ENCODE measurements at regions not wholly inside any gene's neighbourhood (a gene's known extent, or its start where the extent isn't known, plus 50 kb on each side); places are given as distances from the start of the nearest gene placed in this dataset.

- TF ChIP-seq, protein P1, sequence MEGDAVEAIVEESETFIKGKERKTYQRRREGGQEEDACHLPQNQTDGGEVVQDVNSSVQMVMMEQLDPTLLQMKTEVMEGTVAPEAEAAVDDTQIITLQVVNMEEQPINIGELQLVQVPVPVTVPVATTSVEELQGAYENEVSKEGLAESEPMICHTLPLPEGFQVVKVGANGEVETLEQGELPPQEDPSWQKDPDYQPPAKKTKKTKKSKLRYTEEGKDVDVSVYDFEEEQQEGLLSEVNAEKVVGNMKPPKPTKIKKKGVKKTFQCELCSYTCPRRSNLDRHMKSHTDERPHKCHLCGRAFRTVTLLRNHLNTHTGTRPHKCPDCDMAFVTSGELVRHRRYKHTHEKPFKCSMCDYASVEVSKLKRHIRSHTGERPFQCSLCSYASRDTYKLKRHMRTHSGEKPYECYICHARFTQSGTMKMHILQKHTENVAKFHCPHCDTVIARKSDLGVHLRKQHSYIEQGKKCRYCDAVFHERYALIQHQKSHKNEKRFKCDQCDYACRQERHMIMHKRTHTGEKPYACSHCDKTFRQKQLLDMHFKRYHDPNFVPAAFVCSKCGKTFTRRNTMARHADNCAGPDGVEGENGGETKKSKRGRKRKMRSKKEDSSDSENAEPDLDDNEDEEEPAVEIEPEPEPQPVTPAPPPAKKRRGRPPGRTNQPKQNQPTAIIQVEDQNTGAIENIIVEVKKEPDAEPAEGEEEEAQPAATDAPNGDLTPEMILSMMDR (IDR thresholded peaks at IDR 0.05 in 8 of 11, conservative IDR thresholded peaks at IDR 0.05 in 3 of 11), result no peak
- TF ChIP-seq POLR2A (IDR thresholded peaks at IDR 0.05) (no peak), POLR2AphosphoS5 (IDR thresholded peaks at IDR 0.05) (no peak)
These were observed 211.2 kb upstream of the EDNRB start for GRCh38 chr13:78129823-78130222.
